Spinal cord (tissue), 9 donors: ENCODE measurements at regions not wholly inside any gene's neighbourhood (a gene's known extent, or its start where the extent isn't known, plus 50 kb on each side); places are given as distances from the start of the nearest gene placed in this dataset.

ENCODE experiments used
- DNase-seq, 6 donors: peaks; one replicate each; pipeline versions ENCODE4 v3.0.0 to v3.0.0-alpha.2; 2013 to 2015; ENCODE audit warnings: low spot score in 6 of 6, low read depth in 4 of 6
- H3K27ac ChIP-seq: one replicate; pipeline ENCODE4 v1.5.1; 2013; ENCODE audit warnings: low read depth, low read length, control low read depth
- H3K27me3 ChIP-seq: one replicate; pipeline ENCODE4 v1.6.1; 2013; ENCODE audit warnings: low read length; ENCODE audit not compliant: control insufficient read depth, insufficient read depth
- H3K36me3 ChIP-seq: one replicate; pipeline ENCODE4 v1.6.1; 2013; ENCODE audit warnings: low read length; ENCODE audit not compliant: control insufficient read depth, insufficient read depth
- H3K4me1 ChIP-seq: one replicate; pipeline ENCODE4 v1.6.1; 2013; ENCODE audit warnings: low read length; ENCODE audit not compliant: control insufficient read depth, insufficient read depth
- H3K4me3 ChIP-seq: one replicate; pipeline ENCODE4 v1.5.1; 2013; ENCODE audit warnings: low read depth, low read length, control low read depth
- H3K9me3 ChIP-seq: one replicate; pipeline ENCODE4 v1.6.1; 2013; ENCODE audit warnings: low read length; ENCODE audit not compliant: control insufficient read depth, insufficient read depth
- WGBS: methylation state at CpG from one replicate; pipeline ENCODE4 v1.1.5; 2013; ENCODE audit warnings: missing lambda C conversion rate; ENCODE audit not compliant: insufficient coverage; 5-methylcytosine and 5-hydroxymethylcytosine counted together
- donor health status: healthy.

GRCh38 chr14:101175731-101176534 is 272.4 kb upstream of the RTL1 start:
- no peak for DNase-seq
- Histone ChIP-seq H3K4me1 (peaks cover 17% of the 10 kb centered on the region), H3K27ac (no peak overlapping the region), H3K36me3 (no peaks in the 10 kb centered on the region), H3K27me3 (no peaks in the 10 kb centered on the region), H3K9me3 (no peaks in the 10 kb centered on the region), H3K4me3 (no peak overlapping the region)
- 95% methylated on average over 13 of the region's 13 CpGs for whole genome bisulfite sequencing

GRCh38 chr14:101176535-101177205 is 273.1 kb upstream of the RTL1 start:
- WGBS, result 79% methylated on average over 16 of the region's 16 CpGs
- Histone ChIP-seq H3K36me3 (no peaks in the 10 kb centered on the region), H3K4me3 (no peak overlapping the region), H3K27me3 (no peaks in the 10 kb centered on the region), H3K27ac (no peak overlapping the region), H3K9me3 (no peaks in the 10 kb centered on the region), H3K4me1 (peaks cover 17% of the 10 kb centered on the region)
- DNase-seq, result peak in 1 of 6 donors; percentile 56

GRCh38 chr14:101177301-101177971 is 273.9 kb upstream of the RTL1 start:
- Histone ChIP-seq H3K4me3 (no peak overlapping the region), H3K4me1 (peaks cover 17% of the 10 kb centered on the region), H3K36me3 (no peaks in the 10 kb centered on the region), H3K27me3 (no peaks in the 10 kb centered on the region), H3K27ac (no peak overlapping the region), H3K9me3 (no peaks in the 10 kb centered on the region)
- 63% methylated on average over 17 of the region's 23 CpGs for WGBS
- peak in 1 of 6 donors; percentile 13 for DNase-seq

GRCh38 chr14:101178184-101179072 is 274.9 kb upstream of the RTL1 start:
- 95% methylated on average over 22 of the region's 22 CpGs for WGBS
- Histone ChIP-seq H3K9me3 (no peaks in the 10 kb centered on the region), H3K4me3 (no peak overlapping the region), H3K4me1 (peaks cover 21% of the 10 kb centered on the region), H3K27me3 (no peaks in the 10 kb centered on the region), H3K36me3 (no peaks in the 10 kb centered on the region), H3K27ac (no peak overlapping the region)
- DNase-seq, result no peak

- peak in 2 of 6 donors; percentile 16 to 29 for DNase-seq
- Histone ChIP-seq H3K4me3 (no peak overlapping the region), H3K27ac (no peak overlapping the region), H3K4me1 (peaks cover 22% of the 10 kb centered on the region), H3K27me3 (no peaks in the 10 kb centered on the region), H3K9me3 (no peaks in the 10 kb centered on the region), H3K36me3 (no peaks in the 10 kb centered on the region)
- 71% methylated on average over 12 of the region's 12 CpGs for WGBS
These were observed 276.2 kb upstream of the RTL1 start for GRCh38 chr14:101179691-101180211.

GRCh38 chr14:101181446-101182313 is 278.2 kb upstream of the RTL1 start:
- no peaks in the 10 kb centered on the region for H3K36me3 ChIP-seq
- WGBS, result 98% methylated on average over 5 of the region's 6 CpGs
- H3K4me1 ChIP-seq, result peaks cover 27% of the 10 kb centered on the region
- H3K27ac ChIP-seq, result no peak overlapping the region
- H3K4me3 ChIP-seq, result no peak overlapping the region
- no peak for DNase-seq
- H3K9me3 ChIP-seq, result no peaks in the 10 kb centered on the region
- no peaks in the 10 kb centered on the region for H3K27me3 ChIP-seq

- WGBS, result 100% methylated on average over 2 of the region's 5 CpGs
These were observed 279.0 kb upstream of the RTL1 start for GRCh38 chr14:101182476-101182875.

GRCh38 chr14:101183376-101184103 is 280.0 kb upstream of the RTL1 start:
- H3K36me3 ChIP-seq, result no peaks in the 10 kb centered on the region
- no peak overlapping the region for H3K4me3 ChIP-seq
- peaks cover 24% of the 10 kb centered on the region for H3K4me1 ChIP-seq
- peak in 3 of 6 donors; percentile 9 to 68 (median 67) for DNase-seq
- no peaks in the 10 kb centered on the region for H3K27me3 ChIP-seq
- H3K9me3 ChIP-seq, result no peaks in the 10 kb centered on the region
- H3K27ac ChIP-seq, result no peak overlapping the region
- WGBS, result 44% methylated on average over 23 of the region's 23 CpGs

More at GRCh38 chr14:101182476-101182875, 279.0 kb upstream of the RTL1 start:
- H3K4me3 ChIP-seq, result no peak overlapping the region
- H3K27me3 ChIP-seq, result no peaks in the 10 kb centered on the region
- H3K27ac ChIP-seq, result no peak overlapping the region
- H3K9me3 ChIP-seq, result no peaks in the 10 kb centered on the region
- peaks cover 28% of the 10 kb centered on the region for H3K4me1 ChIP-seq
- no peaks in the 10 kb centered on the region for H3K36me3 ChIP-seq
- no peak for DNase-seq
